ENCODE measurements at regions not wholly inside any gene's neighbourhood (a gene's known extent, or its start where the extent isn't known, plus 50 kb on each side); places are given as distances from the start of the nearest gene placed in this dataset.

DNA sequence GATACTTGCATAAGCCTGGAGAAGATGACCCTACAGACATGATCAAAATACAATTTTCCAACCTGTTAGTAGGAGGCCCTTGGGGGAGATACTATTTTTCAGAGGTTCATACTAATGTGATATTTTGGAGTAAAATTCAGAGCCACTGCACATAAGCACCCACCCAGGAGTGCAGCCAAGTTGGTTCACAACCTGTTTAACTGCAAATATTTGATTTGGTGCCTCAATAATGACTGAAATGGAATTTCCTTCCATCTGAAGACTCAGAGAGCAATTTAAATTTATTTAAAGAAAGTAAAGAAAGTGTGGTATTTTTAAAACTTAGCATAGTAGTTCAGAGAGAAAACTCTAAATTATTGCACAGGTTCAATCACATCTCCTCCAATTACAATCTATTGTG is 77.5 kb upstream of the FBN2 start:
- no peaks in the 10 kb centered on the region for H3K27me3 ChIP-seq
- DNase-seq: no peak
- TF ChIP-seq, protein P1, sequence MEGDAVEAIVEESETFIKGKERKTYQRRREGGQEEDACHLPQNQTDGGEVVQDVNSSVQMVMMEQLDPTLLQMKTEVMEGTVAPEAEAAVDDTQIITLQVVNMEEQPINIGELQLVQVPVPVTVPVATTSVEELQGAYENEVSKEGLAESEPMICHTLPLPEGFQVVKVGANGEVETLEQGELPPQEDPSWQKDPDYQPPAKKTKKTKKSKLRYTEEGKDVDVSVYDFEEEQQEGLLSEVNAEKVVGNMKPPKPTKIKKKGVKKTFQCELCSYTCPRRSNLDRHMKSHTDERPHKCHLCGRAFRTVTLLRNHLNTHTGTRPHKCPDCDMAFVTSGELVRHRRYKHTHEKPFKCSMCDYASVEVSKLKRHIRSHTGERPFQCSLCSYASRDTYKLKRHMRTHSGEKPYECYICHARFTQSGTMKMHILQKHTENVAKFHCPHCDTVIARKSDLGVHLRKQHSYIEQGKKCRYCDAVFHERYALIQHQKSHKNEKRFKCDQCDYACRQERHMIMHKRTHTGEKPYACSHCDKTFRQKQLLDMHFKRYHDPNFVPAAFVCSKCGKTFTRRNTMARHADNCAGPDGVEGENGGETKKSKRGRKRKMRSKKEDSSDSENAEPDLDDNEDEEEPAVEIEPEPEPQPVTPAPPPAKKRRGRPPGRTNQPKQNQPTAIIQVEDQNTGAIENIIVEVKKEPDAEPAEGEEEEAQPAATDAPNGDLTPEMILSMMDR (IDR thresholded peaks at IDR 0.05): no peak
- TF ChIP-seq POLR2A (IDR thresholded peaks at IDR 0.05): no peak
- H3K4me1 ChIP-seq: no peaks in the 10 kb centered on the region
- H3K9me3 ChIP-seq: no peaks in the 10 kb centered on the region
- no peak overlapping the region for H3K4me3 ChIP-seq
- no peaks in the 10 kb centered on the region for H3K36me3 ChIP-seq
- no peak overlapping the region for H3K27ac ChIP-seq

DNA sequence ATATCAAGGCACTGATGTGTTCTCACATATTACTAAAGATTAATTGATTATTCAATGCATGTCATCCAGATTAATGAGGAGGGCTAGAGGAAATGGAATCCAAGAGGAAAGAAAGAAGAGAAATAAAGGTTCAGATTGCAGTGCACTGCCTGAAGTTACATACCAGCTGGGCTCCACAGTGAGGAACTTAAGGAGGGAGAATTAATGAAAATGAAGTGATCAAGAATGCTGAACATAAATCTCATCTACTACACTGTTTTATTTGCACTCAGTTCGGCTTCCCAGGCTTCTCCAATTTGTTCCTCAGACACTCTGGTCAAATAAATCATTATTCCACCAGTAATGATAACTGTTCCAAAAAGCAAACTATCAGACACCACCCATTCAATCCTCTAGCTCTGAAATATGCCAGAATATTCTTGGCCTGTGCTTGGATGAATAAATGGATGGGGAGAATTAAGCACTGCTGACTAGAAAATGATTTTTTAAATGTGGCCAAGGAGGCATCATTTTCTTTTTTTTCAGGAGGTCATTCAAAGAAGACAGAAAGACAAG is 88.6 kb upstream of the FBN2 start:
- no peaks in the 10 kb centered on the region for H3K36me3 ChIP-seq
- DNase-seq: no peak
- no peak overlapping the region for H3K27ac ChIP-seq
- H3K9me3 ChIP-seq: no peaks in the 10 kb centered on the region
- no peaks in the 10 kb centered on the region for H3K27me3 ChIP-seq
- TF ChIP-seq POLR2A (IDR thresholded peaks at IDR 0.05): no peak
- TF ChIP-seq, protein P1 (IDR thresholded peaks at IDR 0.05): no peak
- no peak overlapping the region for H3K4me3 ChIP-seq
- no peaks in the 10 kb centered on the region for H3K4me1 ChIP-seq

DNA sequence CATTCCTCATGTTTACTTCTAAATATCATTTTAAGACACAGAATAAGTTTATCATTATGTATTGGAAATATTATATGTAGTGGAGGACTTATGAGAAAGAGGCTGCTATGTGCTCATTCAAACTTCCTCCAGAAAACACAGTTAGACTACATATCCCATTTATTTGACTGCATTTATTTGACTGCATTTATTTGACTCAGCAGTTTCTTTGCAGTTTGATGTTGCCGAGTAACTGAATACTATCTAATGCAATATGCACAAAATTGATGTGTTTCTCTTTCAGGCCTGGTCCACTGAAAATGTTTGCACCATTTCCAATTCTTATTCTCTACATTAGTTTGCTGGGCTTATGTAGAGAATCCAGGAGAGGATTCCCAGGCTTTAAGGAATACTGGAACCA is 89.9 kb upstream of the FBN2 start:
- Histone ChIP-seq H3K9me3 (no peaks in the 10 kb centered on the region), H3K27ac (no peak overlapping the region), H3K4me3 (no peak overlapping the region), H3K4me1 (no peaks in the 10 kb centered on the region), H3K27me3 (no peaks in the 10 kb centered on the region), H3K36me3 (no peaks in the 10 kb centered on the region)
- no peak for DNase-seq
- no peak for TF ChIP-seq POLR2A (IDR thresholded peaks at IDR 0.05)
- TF ChIP-seq, protein P1 (IDR thresholded peaks at IDR 0.05): no peak

DNA sequence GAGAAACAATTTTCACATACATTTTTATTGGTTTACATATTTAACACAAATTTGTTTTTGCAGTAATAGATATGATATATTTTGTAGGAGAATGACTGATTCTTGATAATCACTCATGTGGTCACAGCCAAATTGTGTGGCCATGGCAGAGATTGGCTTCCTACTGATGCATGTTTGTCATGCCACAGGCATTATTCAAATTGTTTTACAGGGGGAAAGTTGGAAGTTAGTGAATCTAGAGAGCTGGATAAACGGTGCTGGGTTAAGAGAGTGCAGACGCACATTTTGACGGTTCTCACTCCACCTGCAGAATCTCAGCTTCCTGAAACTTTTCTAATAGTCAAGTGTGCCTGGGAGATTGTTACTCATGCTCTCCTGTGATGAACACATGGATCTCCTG is 91.1 kb upstream of the FBN2 start:
- Histone ChIP-seq H3K27ac (no peak overlapping the region), H3K36me3 (no peaks in the 10 kb centered on the region), H3K4me1 (no peaks in the 10 kb centered on the region), H3K9me3 (no peaks in the 10 kb centered on the region), H3K4me3 (no peak overlapping the region), H3K27me3 (no peaks in the 10 kb centered on the region)
- TF ChIP-seq, protein P1 (IDR thresholded peaks at IDR 0.05): no peak
- TF ChIP-seq POLR2A (IDR thresholded peaks at IDR 0.05): no peak
- DNase-seq: no peak

DNA sequence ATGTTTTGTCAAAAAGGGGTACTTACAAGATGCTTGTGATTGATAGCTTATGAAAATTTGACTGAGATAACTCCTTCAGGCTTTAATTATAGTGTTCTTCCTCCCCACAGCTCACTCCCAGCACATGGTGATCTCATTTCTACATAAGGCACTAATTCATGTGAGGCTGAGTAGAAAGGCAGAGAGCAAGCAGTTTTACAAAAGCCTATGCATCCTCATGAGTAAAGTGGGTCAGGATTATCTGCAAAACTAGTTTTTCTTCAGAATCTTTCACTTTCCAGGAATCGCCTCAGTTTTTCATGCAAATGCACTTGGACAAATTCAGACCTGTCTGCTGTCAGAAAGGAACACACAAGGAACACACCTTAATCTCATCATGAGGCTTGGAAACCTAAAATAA is 92.1 kb upstream of the FBN2 start:
- no peak overlapping the region for H3K27ac ChIP-seq
- no peak for TF ChIP-seq POLR2A (IDR thresholded peaks at IDR 0.05)
- TF ChIP-seq, protein P1 (IDR thresholded peaks at IDR 0.05): no peak
- no peak overlapping the region for H3K4me3 ChIP-seq

DNA sequence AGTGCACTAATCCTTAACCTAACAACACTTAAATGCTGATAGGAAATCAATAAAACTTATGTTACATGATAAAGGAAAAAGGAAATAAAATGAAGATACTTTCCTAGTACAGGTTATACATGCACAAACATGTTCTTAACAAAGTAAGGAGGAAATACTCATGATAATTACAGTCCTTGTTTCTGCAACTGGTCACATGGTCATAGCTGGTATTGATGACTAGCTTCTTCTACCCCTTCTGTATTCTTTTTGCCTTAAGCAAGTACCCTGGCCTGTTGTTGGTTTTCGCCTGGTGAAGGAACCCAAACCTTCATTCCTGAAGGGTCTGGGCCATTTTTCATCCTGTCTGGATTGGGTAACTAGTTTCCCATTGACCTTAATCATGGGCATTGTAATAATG is 93.7 kb upstream of the FBN2 start:
- Histone ChIP-seq H3K9me3 (no peaks in the 10 kb centered on the region), H3K36me3 (no peaks in the 10 kb centered on the region), H3K27ac (no peak overlapping the region), H3K4me3 (no peak overlapping the region), H3K4me1 (no peaks in the 10 kb centered on the region), H3K27me3 (no peaks in the 10 kb centered on the region)
- DNase-seq: no peak
- TF ChIP-seq POLR2A (IDR thresholded peaks at IDR 0.05): no peak

More for the DNA sequence above, 92.1 kb upstream of the FBN2 start:
- Histone ChIP-seq H3K27me3 (no peaks in the 10 kb centered on the region), H3K4me1 (no peaks in the 10 kb centered on the region), H3K9me3 (no peaks in the 10 kb centered on the region), H3K36me3 (no peaks in the 10 kb centered on the region)
- DNase-seq: no peak

Measured in Peyer's patch (tissue), 4 donors.